Activated CD4-positive, alpha-beta T cell treated with anti-CD3 and anti-CD28 coated beads for 36 hours (primary cell): ENCODE measurements at regions not wholly inside any gene's neighbourhood (a gene's known extent, or its start where the extent isn't known, plus 50 kb on each side); places are given as distances from the start of the nearest gene placed in this dataset.
"Not testable (repeated sequence)": the region's sequence is repeated elsewhere in the genome, so short reads cannot be mapped to it uniquely, and the experiment has no call there.

Experiments used
- ATAC-seq: fragments of 200-7000 bp; cut with Tn5 transposase; one replicate; pipeline ENCODE4 v1.10.0; 2021; ENCODE audit warnings: mild to moderate bottlenecking, moderate library complexity
- CTCF ChIA-PET: fragments of 350-600 bp; sonication (Branson Sonifier 250); formaldehyde crosslinking; loops from one replicate; lab custom pipeline; 2021; ENCODE audit warnings: antibody characterized with exemption; lab: Charles Lee
- POLR2A ChIA-PET: fragments of 350-600 bp; sonication (Branson Sonifier 250); formaldehyde crosslinking; loops from one replicate; lab custom pipeline; 2021; ENCODE audit warnings: antibody characterized with exemption, inconsistent platforms; lab: Charles Lee
- DNase-seq: peaks from one replicate; pipeline ENCODE4 v3.0.0-alpha.2; 2020
- H3K27ac Mint-ChIP-seq: one replicate; pipeline ENCODE4 v1.8.0; 2021; ENCODE audit warnings: mixed read lengths
- H3K27me3 Mint-ChIP-seq: one replicate; pipeline ENCODE4 v1.8.0; 2021; ENCODE audit warnings: mixed read lengths
- H3K36me3 Mint-ChIP-seq: one replicate; pipeline ENCODE4 v1.8.0; 2021; ENCODE audit warnings: low read depth, mixed read lengths
- H3K4me1 Mint-ChIP-seq: one replicate; pipeline ENCODE4 v1.8.0; 2021; ENCODE audit warnings: mixed read lengths
- H3K4me3 Mint-ChIP-seq: one replicate; pipeline ENCODE4 v1.8.0; 2021; ENCODE audit warnings: mild to moderate bottlenecking, moderate library complexity, mixed read lengths
- H3K9me3 Mint-ChIP-seq: one replicate; pipeline ENCODE4 v1.8.0; 2021; ENCODE audit warnings: low read depth, mixed read lengths
- intact Hi-C, 2 experiments: fragments of 100-400 bp; cut with DNase I in 1 of 2; cut with micrococcal nuclease in 1 of 2; formaldehyde crosslinking; loops; one replicate each; pipeline versions ENCODE4 v1.14.2 to v1.15.1; 2022 to 2024; cut with DNase I, micrococcal nuclease

GRCh38 chr10:109695988-109696387, 227.3 kb downstream of the XPNPEP1 start:
- Mint-ChIP-seq H3K27ac (no peak overlapping the region), H3K36me3 (no peaks in the 10 kb centered on the region), H3K27me3 (no peaks in the 10 kb centered on the region), H3K4me3 (no peak overlapping the region), H3K4me1 (no peaks in the 10 kb centered on the region), H3K9me3 (no peaks in the 10 kb centered on the region)
- ATAC-seq, result no peak
- ChIA-PET POLR2A (no interaction called here), CTCF (no interaction called here)
- no peak for DNase-seq
- intact Hi-C loops, result no loop called here

GRCh38 chr10:109689785-109690184, 233.5 kb downstream of the XPNPEP1 start:
- peaks cover 4% of the 10 kb centered on the region for H3K27me3 Mint-ChIP-seq
- DNase-seq (no peak), ATAC-seq (no peak)
- no peaks in the 10 kb centered on the region for H3K36me3 Mint-ChIP-seq
- H3K27ac Mint-ChIP-seq, result no peak overlapping the region
- intact Hi-C loops, result no loop called here
- no peak overlapping the region for H3K4me3 Mint-ChIP-seq
- H3K4me1 Mint-ChIP-seq, result no peaks in the 10 kb centered on the region
- POLR2A ChIA-PET, result no interaction called here
- CTCF ChIA-PET, result no interaction called here
- peaks cover 8% of the 10 kb centered on the region for H3K9me3 Mint-ChIP-seq

GRCh38 chr10:109679478-109679877, 243.8 kb downstream of the XPNPEP1 start:
- Mint-ChIP-seq H3K4me1 (no peaks in the 10 kb centered on the region), H3K27ac (no peak overlapping the region), H3K27me3 (no peaks in the 10 kb centered on the region), H3K4me3 (no peak overlapping the region), H3K9me3 (no peaks in the 10 kb centered on the region), H3K36me3 (no peaks in the 10 kb centered on the region)
- DNase-seq (no peak), ATAC-seq (no peak)
- CTCF ChIA-PET, result no interaction called here
- intact Hi-C loops, result no loop called here
- POLR2A ChIA-PET, result no interaction called here

DNA sequence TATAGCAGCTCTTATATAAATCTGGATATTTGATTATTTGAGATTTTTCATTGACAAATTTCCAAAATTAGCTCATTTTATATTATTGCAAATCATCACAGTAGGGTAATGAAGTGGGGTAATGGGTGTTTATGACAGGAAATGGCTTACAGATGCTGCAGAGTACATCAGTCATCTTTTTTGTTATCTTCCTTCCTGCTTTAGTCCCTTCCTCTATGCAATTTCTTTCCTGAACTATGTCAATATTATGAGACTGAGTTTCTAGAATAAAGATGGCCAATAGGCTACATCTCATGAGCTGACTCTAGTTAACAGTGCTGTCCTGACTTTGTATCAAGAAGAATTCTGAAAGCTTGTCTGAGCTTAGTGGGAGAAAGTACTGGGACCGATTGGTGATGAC, 244.5 kb downstream of the XPNPEP1 start:
- POLR2A ChIA-PET, result no interaction called here

DNA sequence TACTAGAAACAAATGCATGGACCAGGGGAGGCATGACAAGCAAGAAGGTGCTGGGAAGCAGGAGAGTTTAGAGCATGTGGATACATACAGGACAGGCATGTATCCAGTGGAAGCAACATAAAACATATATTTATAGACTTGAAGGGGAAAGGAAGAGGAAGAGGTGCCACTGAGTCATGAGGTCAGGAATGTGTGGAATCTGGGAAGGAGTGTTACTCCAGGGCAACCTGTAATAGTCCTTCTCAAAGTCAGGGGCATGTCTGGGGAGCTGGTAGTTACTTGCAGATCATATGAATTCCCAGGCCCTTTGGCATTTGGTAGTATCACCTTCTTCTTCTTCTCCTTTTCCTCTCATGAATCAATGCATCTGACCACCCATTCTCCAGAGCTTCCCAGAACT, 246.6 kb downstream of the XPNPEP1 start:
- no peaks in the 10 kb centered on the region for H3K27me3 Mint-ChIP-seq
- intact Hi-C loops, result no loop called here
- CTCF ChIA-PET, result no interaction called here
- POLR2A ChIA-PET, result no interaction called here
- DNase-seq (no peak), ATAC-seq (no peak)
- no peak overlapping the region for H3K27ac Mint-ChIP-seq
- no peaks in the 10 kb centered on the region for H3K4me1 Mint-ChIP-seq
- no peaks in the 10 kb centered on the region for H3K36me3 Mint-ChIP-seq
- no peaks in the 10 kb centered on the region for H3K9me3 Mint-ChIP-seq
- H3K4me3 Mint-ChIP-seq, result no peak overlapping the region

More for the DNA sequence above, 244.5 kb downstream of the XPNPEP1 start:
- CTCF ChIA-PET, result no interaction called here
- Mint-ChIP-seq H3K27ac (no peak overlapping the region), H3K4me1 (no peaks in the 10 kb centered on the region), H3K9me3 (no peaks in the 10 kb centered on the region), H3K36me3 (no peaks in the 10 kb centered on the region), H3K4me3 (no peak overlapping the region), H3K27me3 (no peaks in the 10 kb centered on the region)
- ATAC-seq (no peak), DNase-seq (no peak)
- intact Hi-C loops, result no loop called here

- DNase-seq (no peak), ATAC-seq (no peak)
- POLR2A ChIA-PET, result no interaction called here
- Mint-ChIP-seq H3K36me3 (no peaks in the 10 kb centered on the region), H3K4me3 (no peak overlapping the region), H3K4me1 (no peaks in the 10 kb centered on the region), H3K27me3 (no peaks in the 10 kb centered on the region), H3K27ac (no peak overlapping the region), H3K9me3 (no peaks in the 10 kb centered on the region)
- CTCF ChIA-PET, result interaction anchor here (1.0 kb wide), 1 partner anchor 106 kb away, joined by 3 read pairs; no protein-coding TSS in a partner anchor
- intact Hi-C loops, result no loop called here
These were observed 254.6 kb downstream of the XPNPEP1 start for GRCh38 chr10:109668703-109669102.

DNA sequence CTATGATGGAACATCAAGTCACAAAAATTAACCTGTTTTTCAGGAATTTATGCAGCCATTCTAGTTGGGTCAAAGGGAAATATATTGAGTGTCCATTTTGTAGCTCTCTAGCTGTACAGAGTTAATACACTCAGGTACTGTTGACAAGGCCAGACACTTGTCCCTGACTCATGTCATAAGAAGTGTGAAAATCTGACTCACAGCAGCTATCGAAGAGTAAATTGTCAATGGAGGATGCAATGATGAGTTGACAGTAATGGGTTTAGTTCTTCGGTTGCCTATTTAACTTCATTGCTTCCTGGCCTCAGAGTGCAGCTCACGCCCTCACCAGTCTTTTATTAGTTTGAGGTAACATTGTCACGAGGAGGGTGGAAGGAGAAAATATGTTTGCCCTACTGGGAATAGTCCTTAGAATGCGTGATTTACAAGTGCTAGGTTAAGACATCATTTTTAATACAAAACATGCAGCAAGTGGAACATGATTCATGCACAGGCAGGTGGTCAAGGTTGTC, 255.1 kb downstream of the XPNPEP1 start:
- intact Hi-C loops, result no loop called here
- no peak for ATAC-seq
- CTCF ChIA-PET, result interaction anchor here (1.0 kb wide), 1 partner anchor 106 kb away, joined by 3 read pairs; no protein-coding TSS in a partner anchor
- no peak overlapping the region for H3K4me3 Mint-ChIP-seq
- no peak overlapping the region for H3K27ac Mint-ChIP-seq
- no peaks in the 10 kb centered on the region for H3K36me3 Mint-ChIP-seq
- POLR2A ChIA-PET, result no interaction called here
- no peaks in the 10 kb centered on the region for H3K4me1 Mint-ChIP-seq
- no peaks in the 10 kb centered on the region for H3K27me3 Mint-ChIP-seq
- DNase-seq, result no peak
- no peaks in the 10 kb centered on the region for H3K9me3 Mint-ChIP-seq

DNA sequence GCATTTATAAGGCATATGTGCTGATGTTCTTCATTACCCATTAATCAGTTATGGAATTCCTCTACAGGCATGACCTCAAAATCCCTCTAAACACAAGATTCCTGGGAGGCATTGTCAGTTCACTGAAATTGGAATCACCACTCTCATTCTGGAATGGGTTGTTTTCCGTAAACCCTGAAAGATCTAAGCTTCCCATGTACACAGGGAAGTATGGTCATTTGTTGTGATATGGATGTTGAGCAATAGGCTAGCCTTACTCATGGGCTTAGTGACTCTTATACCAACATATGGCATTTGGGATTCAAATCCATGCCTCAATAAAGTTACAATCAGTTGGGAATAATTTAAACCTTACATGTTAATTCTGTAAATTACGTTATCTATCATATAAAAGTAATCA, 258.0 kb downstream of the XPNPEP1 start:
- POLR2A ChIA-PET, result no interaction called here
- Mint-ChIP-seq H3K27ac (no peak overlapping the region), H3K36me3 (no peaks in the 10 kb centered on the region), H3K4me1 (no peaks in the 10 kb centered on the region), H3K4me3 (no peak overlapping the region), H3K27me3 (no peaks in the 10 kb centered on the region), H3K9me3 (peaks cover 2% of the 10 kb centered on the region)
- ATAC-seq (no peak), DNase-seq (no peak)
- intact Hi-C loops, result no loop called here
- CTCF ChIA-PET, result no interaction called here

- Mint-ChIP-seq H3K27me3 (no peaks in the 10 kb centered on the region), H3K9me3 (peaks cover 6% of the 10 kb centered on the region), H3K4me1 (no peaks in the 10 kb centered on the region), H3K4me3 (no peak overlapping the region), H3K36me3 (no peaks in the 10 kb centered on the region), H3K27ac (no peak overlapping the region)
- no peak for ATAC-seq
- ChIA-PET POLR2A (no interaction called here), CTCF (no interaction called here)
- DNase-seq, result no peak
- intact Hi-C loops, result no loop called here
These were observed 258.8 kb downstream of the XPNPEP1 start for GRCh38 chr10:109664554-109664953.

GRCh38 chr10:109663122-109663521, 260.2 kb downstream of the XPNPEP1 start:
- CTCF ChIA-PET, result no interaction called here
- Mint-ChIP-seq H3K9me3 (peaks cover 6% of the 10 kb centered on the region), H3K4me3 (no peak overlapping the region), H3K36me3 (no peaks in the 10 kb centered on the region), H3K4me1 (no peaks in the 10 kb centered on the region), H3K27me3 (no peaks in the 10 kb centered on the region), H3K27ac (no peak overlapping the region)
- ATAC-seq (no peak), DNase-seq (no peak)
- POLR2A ChIA-PET, result no interaction called here
- intact Hi-C loops, result no loop called here

- POLR2A ChIA-PET, DNase-seq, H3K36me3 Mint-ChIP-seq, ATAC-seq, intact Hi-C loops, H3K9me3 Mint-ChIP-seq, H3K27ac Mint-ChIP-seq, CTCF ChIA-PET, H3K27me3 Mint-ChIP-seq, H3K4me1 Mint-ChIP-seq, H3K4me3 Mint-ChIP-seq: not testable (repeated sequence)
These were observed 270.7 kb downstream of the XPNPEP1 start for GRCh38 chr10:109652612-109653011.

DNA sequence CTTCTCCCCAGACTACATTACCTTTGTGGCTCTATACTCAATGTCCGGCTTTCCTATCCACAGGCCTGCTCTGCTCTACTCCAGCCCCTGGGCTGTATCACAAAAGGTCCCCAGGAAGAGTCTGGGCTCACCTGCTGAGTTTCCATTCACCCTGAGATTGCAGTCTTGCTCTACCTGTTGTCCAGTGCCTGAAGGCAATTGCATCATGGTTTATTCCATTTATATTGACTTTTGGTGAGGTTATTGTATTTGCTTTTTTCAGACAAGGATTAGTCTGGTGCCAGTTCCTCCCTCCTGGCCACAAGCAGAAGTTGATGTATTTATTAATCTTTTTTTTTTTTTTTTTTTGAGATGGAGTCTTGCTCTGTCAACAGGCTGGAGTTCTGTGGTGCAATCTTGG, 273.1 kb downstream of the XPNPEP1 start:
- ATAC-seq, result no peak
- CTCF ChIA-PET, result no interaction called here
- Mint-ChIP-seq H3K4me1 (no peaks in the 10 kb centered on the region), H3K27ac (no peak overlapping the region), H3K4me3 (no peak overlapping the region), H3K36me3 (no peaks in the 10 kb centered on the region), H3K27me3 (peaks cover 2% of the 10 kb centered on the region), H3K9me3 (no peaks in the 10 kb centered on the region)
- intact Hi-C loops, result no loop called here
- no peak for DNase-seq
- POLR2A ChIA-PET, result no interaction called here

DNA sequence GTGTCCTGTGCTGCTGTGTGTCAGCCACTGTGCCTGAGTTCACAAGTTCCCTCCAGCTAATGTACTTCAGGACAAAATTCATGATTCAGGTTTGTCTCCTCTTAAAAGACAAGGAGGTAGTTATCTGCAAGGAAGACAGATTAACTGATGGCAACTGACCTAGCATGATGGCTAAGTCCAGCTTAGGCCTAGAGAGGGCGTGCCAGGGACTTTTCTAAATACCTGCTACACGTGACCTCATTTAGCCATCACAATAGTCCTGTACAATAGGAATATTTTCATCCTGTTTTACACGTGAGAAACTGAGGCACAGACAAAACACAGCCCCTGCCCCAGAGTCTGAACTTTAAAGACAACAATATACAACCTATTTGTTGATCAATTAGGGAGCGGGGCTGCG, 275.7 kb downstream of the XPNPEP1 start:
- ChIA-PET POLR2A (no interaction called here), CTCF (no interaction called here)
- Mint-ChIP-seq H3K27ac (no peak overlapping the region), H3K4me1 (no peaks in the 10 kb centered on the region), H3K9me3 (no peaks in the 10 kb centered on the region), H3K27me3 (peaks cover 2% of the 10 kb centered on the region), H3K36me3 (no peaks in the 10 kb centered on the region), H3K4me3 (no peak overlapping the region)
- ATAC-seq, result no peak
- no peak for DNase-seq
- intact Hi-C loops, result no loop called here
